HCT116 (cell line): ENCODE measurements at regions not wholly inside any gene's neighbourhood (a gene's known extent, or its start where the extent isn't known, plus 50 kb on each side); places are given as distances from the start of the nearest gene placed in this dataset.
A peak's percentile ranks its signal among the peaks of the same experiment; 100 is the strongest.

Experiments
- ATAC-seq: fragments of 200-7000 bp; cut with Tn5 transposase; 2 replicates; pipeline ENCODE4 v1.9.1; 2020; ENCODE audit warnings: mild to moderate bottlenecking, moderate library complexity
- BruUV-seq: library from RNA; stranded (reverse); fragments of 400-500 nt; replicated peaks from 2 replicates; lab custom pipeline; 2021; lab: Mats Ljungman, UMichigan
- CTCF ChIA-PET: fragments of 300-600 bp; sonication (Branson Sonifier 250); formaldehyde crosslinking; loops from one replicate; lab custom pipeline; 2021; ENCODE audit warnings: antibody characterized with exemption; lab: Charles Lee
- POLR2A ChIA-PET: fragments of 300-600, 350-600 bp; sonication (Branson Sonifier 250); formaldehyde crosslinking; loops from one replicate; lab custom pipeline; 2021; ENCODE audit warnings: antibody characterized with exemption; lab: Charles Lee
- RAD21 ChIA-PET, 2 experiments: fragments of 300-600 bp; sonication (Branson Sonifier 250); formaldehyde crosslinking; loops; one replicate each; lab custom pipeline; 2023; ENCODE audit warnings: low total read pairs in 2 of 2; ENCODE audit not compliant: uncharacterized antibody in 2 of 2, unreplicated experiment in 2 of 2, low non-redundant PET in 1 of 2; lab: Charles Lee
- DNase-seq: peaks from one replicate; pipeline ENCODE4 v3.0.0-alpha.2; 2010; ENCODE audit warnings: low read depth, low spot score
- H2AFZ ChIP-seq: fragments of 200-600 bp; shearing (Covaris generic), sonication (generic); 2 replicates; pipeline ENCODE4 v1.6.1; 2017; ENCODE audit warnings: low read depth, mixed run types, mixed read lengths, antibody characterized with exemption, low read length; ENCODE audit not compliant: poor library complexity, severe bottlenecking
- H3K27ac ChIP-seq: 2 replicates; pipeline ENCODE4 v1.5.1; 2012; ENCODE audit warnings: low read depth, low read length
- H3K27me3 ChIP-seq: fragments of 200-600 bp; sonication (generic); 2 replicates; pipeline ENCODE4 v1.6.1; 2016; ENCODE audit warnings: mixed run types, low read length, mixed read lengths; ENCODE audit not compliant: insufficient read depth
- H3K36me3 ChIP-seq, 2 experiments: fragments of 200-500 bp in 1 of 2; fragments of 200-600 bp in 1 of 2; sonication (Bioruptor generic) in 1 of 2; sonication (generic) in 1 of 2; 2 replicates each; pipeline versions ENCODE4 v1.5.1 to v1.6.1; 2014 to 2016; ENCODE audit warnings: low read length in 2 of 2, inconsistent platforms in 1 of 2, mixed read lengths in 1 of 2, mixed run types in 1 of 2; ENCODE audit not compliant: insufficient read depth in 2 of 2, control insufficient read depth in 1 of 2
- H3K4me1 ChIP-seq, 2 experiments: fragments of 200-600 bp in 1 of 2; sonication (generic) in 1 of 2; 2 replicates each; pipeline versions ENCODE4 v1.5.1 to v1.6.1; 2012 to 2017; ENCODE audit warnings: low read length in 2 of 2, inconsistent platforms in 1 of 2, mild to moderate bottlenecking in 1 of 2, mixed read lengths in 1 of 2, mixed run types in 1 of 2, moderate library complexity in 1 of 2; ENCODE audit not compliant: insufficient read depth in 2 of 2, control insufficient read depth in 1 of 2
- H3K4me2 ChIP-seq: fragments of 200-600 bp; sonication (generic); 2 replicates; pipeline ENCODE4 v1.6.1; 2017; ENCODE audit warnings: mixed run types, low read length, mixed read lengths
- H3K4me3 ChIP-seq, 2 experiments: fragments of 200-600 bp in 1 of 2; sonication (generic) in 1 of 2; replicated peaks in 1 of 2; 2 replicates each; pipeline ENCODE4 v1.5.1; 2011 to 2016; ENCODE audit warnings: low read length in 2 of 2, control low read depth in 1 of 2, low read depth in 1 of 2, mild to moderate bottlenecking in 1 of 2, mixed read lengths in 1 of 2, mixed run types in 1 of 2
- H3K79me2 ChIP-seq: fragments of 200-600 bp; sonication (generic); 2 replicates; pipeline ENCODE4 v1.6.1; 2017; ENCODE audit warnings: mild to moderate bottlenecking, mixed run types, low read length, moderate library complexity, mixed read lengths; ENCODE audit not compliant: insufficient read depth
- H3K9ac ChIP-seq: fragments of 200-600 bp; sonication (generic); 2 replicates; pipeline ENCODE4 v1.6.1; 2016; ENCODE audit warnings: low read length, mixed read lengths
- H3K9me2 ChIP-seq: fragments of 200-600 bp; sonication (generic), shearing (Covaris generic); 2 replicates; pipeline ENCODE4 v1.6.1; 2017; ENCODE audit warnings: mixed run types, mild to moderate bottlenecking, moderate library complexity; ENCODE audit not compliant: insufficient read depth
- H3K9me3 ChIP-seq, 2 experiments: fragments of 200-500 bp in 1 of 2; fragments of 200-600 bp in 1 of 2; sonication (Bioruptor generic) in 1 of 2; sonication (generic) in 1 of 2; 2 replicates each; pipeline ENCODE4 v1.6.1; 2014 to 2017; ENCODE audit warnings: low read length in 2 of 2, mixed read lengths in 2 of 2, inconsistent platforms in 1 of 2, low read depth in 1 of 2, mild to moderate bottlenecking in 1 of 2, mixed run types in 1 of 2, moderate library complexity in 1 of 2; ENCODE audit not compliant: control insufficient read depth in 1 of 2, insufficient read depth in 1 of 2
- H4K20me1 ChIP-seq: fragments of 200-600 bp; sonication (generic), shearing (Covaris generic); 2 replicates; pipeline ENCODE4 v1.6.1; 2017; ENCODE audit warnings: mixed run types, mild to moderate bottlenecking, moderate library complexity; ENCODE audit not compliant: insufficient read depth
- CTCF ChIP-seq, 3 experiments: fragments of 200-600 bp in 1 of 3; sonication (generic) in 1 of 3; IDR thresholded peaks in 2 of 3; conservative IDR thresholded peaks in 1 of 3; 2 replicates each; pipeline ENCODE4 v1.5.1; 2012 to 2017; ENCODE audit warnings: low read depth in 2 of 3, low read length in 2 of 3, antibody characterized with exemption in 1 of 3, borderline replicate concordance in 1 of 3, control low read depth in 1 of 3, mild to moderate bottlenecking in 1 of 3, mixed read lengths in 1 of 3, mixed run types in 1 of 3, moderate library complexity in 1 of 3; ENCODE audit not compliant: insufficient read depth in 1 of 3
- RAD21 ChIP-seq: IDR thresholded peaks from 2 replicates; pipeline ENCODE4 v1.6.1; 2012; ENCODE audit warnings: low read depth, mild to moderate bottlenecking
- SRF ChIP-seq: IDR thresholded peaks from 2 replicates; pipeline ENCODE4 v1.6.1; 2012; ENCODE audit warnings: low read depth
- intact Hi-C: fragments of 100-400 bp; cut with micrococcal nuclease; formaldehyde crosslinking; loops from 2 replicates; pipeline ENCODE4 v1.10.0; 2022
- TF ChIP-seq, protein P1 (sequence below): IDR thresholded peaks from 2 replicates; pipeline ENCODE4 v1.6.1; 2011; ENCODE audit warnings: mild to moderate bottlenecking, low read length, moderate library complexity; ENCODE audit not compliant: insufficient replicate concordance; ENCODE audit errors: extremely low read depth

DNA sequence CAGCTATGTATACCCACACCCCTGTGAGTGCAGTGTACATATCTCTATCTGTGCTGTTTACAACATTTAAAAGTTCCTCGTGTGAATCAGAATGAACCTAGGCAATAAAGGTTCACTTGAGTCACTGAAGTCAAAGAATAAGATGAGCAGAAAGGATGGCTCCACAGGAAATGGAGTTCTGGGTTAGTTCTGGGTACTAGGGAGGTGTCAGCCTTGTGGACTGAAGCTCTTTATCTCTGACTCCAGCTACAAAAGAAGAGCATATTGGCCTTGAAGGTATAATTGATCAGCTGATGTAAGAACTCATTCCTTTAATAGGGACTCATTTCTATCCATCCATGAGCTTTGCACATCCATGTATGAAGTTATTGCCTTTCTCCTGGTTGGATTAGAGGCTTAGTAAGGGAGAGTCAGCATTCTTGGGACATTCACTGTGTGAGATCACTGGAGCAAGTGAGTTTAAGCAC, 73.9 kb upstream of the BACH2 start (continued):
- TF ChIP-seq CTCF (IDR thresholded peaks at IDR 0.05 in 2 of 3, conservative IDR thresholded peaks at IDR 0.05 in 1 of 3; ENCODE audit: borderline replicate concordance in 1 of 3, insufficient read depth in 1 of 3, low read depth in 2 of 3, low read length in 2 of 3) (no peak), SRF (no peak)
- TF ChIP-seq, all 23 proteins: peak for 0

- ChIA-PET RAD21 (no interaction called here), POLR2A (no interaction called here), CTCF (no interaction called here)
- H3K9me3 ChIP-seq, result no peaks in the 10 kb centered on the region
- no peaks in the 10 kb centered on the region for H3K9me2 ChIP-seq
- no peak overlapping the region; the same call in 1 of the 2 replicates for H3K9ac ChIP-seq
- H3K4me2 ChIP-seq, result peak overlapping the region; percentile 75
- H3K27ac ChIP-seq, result no peak overlapping the region
- ATAC-seq, result no peak
- no peaks in the 10 kb centered on the region; a peak in 1 of 4 replicates for H3K36me3 ChIP-seq
- no peaks in the 10 kb centered on the region for H3K79me2 ChIP-seq
- H4K20me1 ChIP-seq, result no peaks in the 10 kb centered on the region
- intact Hi-C loops, result loop anchor here (2.0 kb wide), 2 partner anchors 85 to 151 kb away; no protein-coding TSS in a partner anchor
- TF ChIP-seq CTCF (IDR thresholded peaks at IDR 0.05 in 2 of 3, conservative IDR thresholded peaks at IDR 0.05 in 1 of 3; ENCODE audit: borderline replicate concordance in 1 of 3, insufficient read depth in 1 of 3, low read depth in 2 of 3, low read length in 2 of 3), result no peak
- no peak for TF ChIP-seq SRF
- TF ChIP-seq RAD21, result no peak
- TF ChIP-seq, protein P1, sequence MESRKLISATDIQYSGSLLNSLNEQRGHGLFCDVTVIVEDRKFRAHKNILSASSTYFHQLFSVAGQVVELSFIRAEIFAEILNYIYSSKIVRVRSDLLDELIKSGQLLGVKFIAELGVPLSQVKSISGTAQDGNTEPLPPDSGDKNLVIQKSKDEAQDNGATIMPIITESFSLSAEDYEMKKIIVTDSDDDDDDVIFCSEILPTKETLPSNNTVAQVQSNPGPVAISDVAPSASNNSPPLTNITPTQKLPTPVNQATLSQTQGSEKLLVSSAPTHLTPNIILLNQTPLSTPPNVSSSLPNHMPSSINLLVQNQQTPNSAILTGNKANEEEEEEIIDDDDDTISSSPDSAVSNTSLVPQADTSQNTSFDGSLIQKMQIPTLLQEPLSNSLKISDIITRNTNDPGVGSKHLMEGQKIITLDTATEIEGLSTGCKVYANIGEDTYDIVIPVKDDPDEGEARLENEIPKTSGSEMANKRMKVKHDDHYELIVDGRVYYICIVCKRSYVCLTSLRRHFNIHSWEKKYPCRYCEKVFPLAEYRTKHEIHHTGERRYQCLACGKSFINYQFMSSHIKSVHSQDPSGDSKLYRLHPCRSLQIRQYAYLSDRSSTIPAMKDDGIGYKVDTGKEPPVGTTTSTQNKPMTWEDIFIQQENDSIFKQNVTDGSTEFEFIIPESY, result no peak
- H3K4me1 ChIP-seq, result peaks cover 14 to 27% of the 10 kb centered on the region in 2 experiments
- H3K27me3 ChIP-seq, result no peaks in the 10 kb centered on the region
- DNase-seq, result no peak
- BruUV-seq, result no TSS peak
- H3K4me3 ChIP-seq, result no peak overlapping the region
- H2AFZ ChIP-seq, result peak overlapping the region; percentile 33
These were observed 73.0 kb upstream of the BACH2 start for GRCh38 chr6:90369651-90370050.
